HUES6 (cell line): ENCODE measurements at regions not wholly inside any gene's neighbourhood (a gene's known extent, or its start where the extent isn't known, plus 50 kb on each side); places are given as distances from the start of the nearest gene placed in this dataset.
"Not testable (repeated sequence)": the region's sequence is repeated elsewhere in the genome, so short reads cannot be mapped to it uniquely, and the experiment has no call there.

Experiments
- H3K27ac ChIP-seq: 2 replicates; pipeline ENCODE4 v1.7.0; 2013; ENCODE audit warnings: low read depth, mild to moderate bottlenecking, low read length, inconsistent platforms
- H3K27me3 ChIP-seq: 2 replicates; pipeline ENCODE4 v1.6.1; 2013; ENCODE audit warnings: low read length; ENCODE audit not compliant: control insufficient read depth, insufficient read depth
- H3K36me3 ChIP-seq: 2 replicates; pipeline ENCODE4 v1.6.1; 2013; ENCODE audit warnings: low read length; ENCODE audit not compliant: control insufficient read depth, insufficient read depth
- H3K4me1 ChIP-seq: 2 replicates; pipeline ENCODE4 v1.6.1; 2013; ENCODE audit warnings: low read length; ENCODE audit not compliant: control insufficient read depth, insufficient read depth
- H3K4me3 ChIP-seq: 2 replicates; pipeline ENCODE4 v1.5.1; 2013; ENCODE audit warnings: low read depth, low read length
- H3K9ac ChIP-seq: one replicate; pipeline ENCODE4 v1.6.1; 2013; ENCODE audit warnings: mild to moderate bottlenecking, low read length
- H3K9me3 ChIP-seq: 2 replicates; pipeline ENCODE4 v1.6.1; 2013; ENCODE audit warnings: low read depth, low read length; ENCODE audit not compliant: control insufficient read depth, insufficient read depth

DNA sequence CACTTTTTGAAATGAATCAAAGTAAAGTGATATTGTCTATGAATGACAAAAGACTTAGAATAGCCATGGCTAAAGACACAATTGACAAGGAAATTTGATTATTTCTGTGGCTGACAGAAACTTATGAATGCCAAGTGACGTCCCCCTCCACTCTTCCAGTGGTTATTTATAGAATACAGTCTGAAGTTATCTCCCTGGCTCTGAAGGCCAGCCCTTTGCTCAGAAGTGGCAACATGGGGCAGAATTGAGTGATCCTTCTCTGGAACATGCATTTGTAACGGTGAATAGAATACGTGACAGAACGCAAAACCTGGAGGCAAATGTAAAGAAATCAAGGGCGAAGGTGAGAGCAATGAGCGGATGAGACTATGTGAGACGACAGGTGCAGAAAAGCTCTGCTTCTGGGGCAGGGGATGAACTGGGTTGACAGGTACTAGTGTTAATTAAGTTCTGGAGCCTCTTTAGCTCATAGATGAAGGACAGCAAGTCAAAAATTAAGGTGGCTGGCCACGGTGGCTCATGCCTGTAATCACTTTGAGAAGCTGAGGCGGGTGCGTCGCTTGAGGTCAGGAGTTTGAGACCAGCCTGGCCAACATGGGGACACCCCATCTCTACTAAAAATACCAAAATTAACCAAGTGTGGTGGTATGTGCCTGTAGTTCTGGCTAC lies 585.7 kb upstream of the B3GAT1 start:
- Histone ChIP-seq H3K9me3 (no peaks in the 10 kb centered on the region), H3K27me3 (no peaks in the 10 kb centered on the region), H3K36me3 (no peaks in the 10 kb centered on the region), H3K4me3 (no peak overlapping the region), H3K4me1 (peaks cover 45% of the 10 kb centered on the region), H3K9ac (no peak overlapping the region), H3K27ac (no peak overlapping the region)

- H3K27ac ChIP-seq: peak overlapping the region; percentile 91
- H3K4me1 ChIP-seq: peaks cover 65% of the 10 kb centered on the region
- no peaks in the 10 kb centered on the region for H3K27me3 ChIP-seq
- no peak overlapping the region for H3K4me3 ChIP-seq
- peak overlapping the region; percentile 54 for H3K9ac ChIP-seq
- H3K9me3 ChIP-seq: no peaks in the 10 kb centered on the region
- no peaks in the 10 kb centered on the region for H3K36me3 ChIP-seq
Observed at GRCh38 chr11:134995741-134996140, 583.7 kb upstream of the B3GAT1 start.

DNA sequence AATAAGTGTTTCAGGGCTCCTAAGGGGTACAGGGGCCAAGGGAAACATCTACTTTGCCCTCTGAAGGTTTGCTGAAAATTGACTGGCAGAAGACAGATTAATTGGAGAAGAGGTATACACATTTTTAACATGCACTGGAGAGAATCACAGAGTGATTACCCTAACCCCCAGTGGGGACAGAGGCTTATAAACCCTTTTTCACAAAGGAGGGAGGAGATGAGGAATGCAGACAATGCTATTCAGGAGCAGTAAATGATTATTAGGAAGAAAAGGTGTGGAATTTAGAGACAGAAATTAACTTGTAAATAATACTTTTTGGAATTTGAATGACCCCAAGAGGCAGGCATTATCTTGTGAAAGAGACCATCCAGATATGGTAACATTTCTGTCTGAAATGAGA lies 582.4 kb upstream of the B3GAT1 start:
- H3K9ac ChIP-seq: peak overlapping the region; percentile 66
- H3K27me3 ChIP-seq: no peaks in the 10 kb centered on the region
- peaks cover 69% of the 10 kb centered on the region for H3K4me1 ChIP-seq
- no peaks in the 10 kb centered on the region for H3K9me3 ChIP-seq
- no peak overlapping the region for H3K4me3 ChIP-seq
- peak overlapping the region; percentile 91 for H3K27ac ChIP-seq
- H3K36me3 ChIP-seq: no peaks in the 10 kb centered on the region

DNA sequence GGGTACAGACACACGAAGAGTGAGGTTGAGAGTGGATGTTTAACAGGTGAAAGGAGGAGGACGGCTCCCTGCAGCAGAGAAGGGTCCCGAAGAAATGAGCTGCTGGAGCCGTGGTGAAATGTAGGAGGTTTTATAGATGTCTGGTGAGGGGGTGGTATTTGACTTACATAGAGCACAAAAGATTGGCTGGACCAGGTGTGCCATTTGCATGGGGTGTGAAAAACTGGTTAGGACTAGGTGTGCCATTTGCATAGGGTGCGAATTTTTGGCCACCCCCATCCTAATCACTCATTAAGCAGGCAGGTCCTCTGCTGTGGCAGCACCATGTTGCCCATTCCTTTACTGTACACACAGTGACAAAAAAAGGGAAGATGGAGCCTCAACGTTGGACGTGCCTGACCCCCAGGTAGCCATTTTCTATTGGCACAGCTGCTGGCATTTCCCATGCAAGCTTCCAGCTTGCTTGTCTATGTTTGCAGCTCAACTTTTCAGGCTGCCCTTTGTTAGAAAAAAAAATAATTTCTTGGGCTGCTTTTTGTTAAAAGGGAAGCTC lies 581.7 kb upstream of the B3GAT1 start:
- Histone ChIP-seq H3K27me3 (no peaks in the 10 kb centered on the region), H3K9ac (peak overlapping the region; percentile 66), H3K4me3 (peak overlapping the region; percentile 4; the same call in 1 of the 2 replicates), H3K27ac (peak overlapping the region; percentile 91), H3K4me1 (peaks cover 64% of the 10 kb centered on the region), H3K9me3 (no peaks in the 10 kb centered on the region), H3K36me3 (no peaks in the 10 kb centered on the region)

DNA sequence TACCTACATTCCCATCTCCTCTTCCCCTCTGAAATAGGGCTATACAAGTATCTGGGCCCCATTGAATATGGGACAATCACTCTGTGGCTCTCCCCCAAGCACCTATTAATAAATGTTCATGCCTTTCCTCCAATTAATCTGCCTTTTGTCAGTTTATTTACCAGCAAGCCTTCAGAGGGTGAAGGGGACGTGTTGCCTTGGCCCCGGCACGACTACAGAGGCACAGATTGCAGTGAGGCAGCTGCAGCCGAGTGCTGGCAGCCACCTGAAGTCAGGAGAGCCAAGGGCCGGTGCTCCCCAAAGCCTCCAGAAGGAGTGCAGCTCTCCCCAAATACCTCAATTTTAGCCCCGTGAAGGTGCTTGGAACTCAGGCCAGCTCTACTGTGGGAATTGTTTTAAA lies 580.9 kb upstream of the B3GAT1 start:
- H3K9me3 ChIP-seq: no peaks in the 10 kb centered on the region
- no peaks in the 10 kb centered on the region for H3K36me3 ChIP-seq
- H3K27ac ChIP-seq: peak overlapping the region; percentile 91
- peaks cover 64% of the 10 kb centered on the region for H3K4me1 ChIP-seq
- H3K4me3 ChIP-seq: no peak overlapping the region
- no peaks in the 10 kb centered on the region for H3K27me3 ChIP-seq
- H3K9ac ChIP-seq: peak overlapping the region; percentile 66

DNA sequence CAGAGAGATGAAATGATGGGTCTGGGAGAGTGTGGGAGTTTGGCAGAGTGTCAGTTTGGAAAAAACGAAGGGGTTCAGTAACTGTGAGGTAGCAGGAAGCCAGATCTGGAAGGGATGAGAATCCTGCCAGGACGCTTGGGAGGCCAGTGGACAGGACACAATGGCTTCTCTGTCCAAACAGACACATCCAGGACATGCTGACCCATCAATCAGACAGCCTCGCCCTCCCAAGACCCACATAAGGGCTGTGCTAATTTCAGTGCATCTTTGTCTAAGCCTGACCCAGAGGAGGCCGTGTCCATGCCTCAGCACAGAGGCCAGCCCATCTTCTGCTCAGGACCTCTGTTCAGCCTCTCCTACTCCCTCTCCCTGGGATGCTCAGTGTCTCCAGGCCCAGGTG lies 576.5 kb upstream of the B3GAT1 start:
- Histone ChIP-seq H3K27ac (no peak overlapping the region), H3K27me3 (no peaks in the 10 kb centered on the region), H3K36me3 (no peaks in the 10 kb centered on the region)

GRCh38 chr11:134987822-134988221 lies 575.8 kb upstream of the B3GAT1 start:
- no peak overlapping the region for H3K27ac ChIP-seq
- H3K4me1 ChIP-seq: peaks cover 27% of the 10 kb centered on the region
- no peaks in the 10 kb centered on the region for H3K9me3 ChIP-seq
- no peak overlapping the region for H3K9ac ChIP-seq
- H3K4me3 ChIP-seq: no peak overlapping the region
- no peaks in the 10 kb centered on the region for H3K27me3 ChIP-seq
- H3K36me3 ChIP-seq: no peaks in the 10 kb centered on the region

More for the DNA sequence above, 576.5 kb upstream of the B3GAT1 start:
- Histone ChIP-seq H3K4me1 (peaks cover 34% of the 10 kb centered on the region), H3K9ac (no peak overlapping the region), H3K4me3 (no peak overlapping the region), H3K9me3 (no peaks in the 10 kb centered on the region)

- no peak overlapping the region for H3K9ac ChIP-seq
- H3K27ac ChIP-seq: no peak overlapping the region
- no peak overlapping the region for H3K4me3 ChIP-seq
- no peaks in the 10 kb centered on the region for H3K27me3 ChIP-seq
- no peaks in the 10 kb centered on the region for H3K9me3 ChIP-seq
- peaks cover 23% of the 10 kb centered on the region for H3K4me1 ChIP-seq
- H3K36me3 ChIP-seq: no peaks in the 10 kb centered on the region
Observed at GRCh38 chr11:134987223-134987768, 575.3 kb upstream of the B3GAT1 start.

- H3K4me1 ChIP-seq: peaks cover 6% of the 10 kb centered on the region
- H3K9me3 ChIP-seq: no peaks in the 10 kb centered on the region
- H3K27me3 ChIP-seq: no peaks in the 10 kb centered on the region
- no peak overlapping the region for H3K4me3 ChIP-seq
- no peaks in the 10 kb centered on the region for H3K36me3 ChIP-seq
- no peak overlapping the region for H3K9ac ChIP-seq
- no peak overlapping the region for H3K27ac ChIP-seq
Observed at GRCh38 chr11:134984421-134984820, 572.4 kb upstream of the B3GAT1 start.

DNA sequence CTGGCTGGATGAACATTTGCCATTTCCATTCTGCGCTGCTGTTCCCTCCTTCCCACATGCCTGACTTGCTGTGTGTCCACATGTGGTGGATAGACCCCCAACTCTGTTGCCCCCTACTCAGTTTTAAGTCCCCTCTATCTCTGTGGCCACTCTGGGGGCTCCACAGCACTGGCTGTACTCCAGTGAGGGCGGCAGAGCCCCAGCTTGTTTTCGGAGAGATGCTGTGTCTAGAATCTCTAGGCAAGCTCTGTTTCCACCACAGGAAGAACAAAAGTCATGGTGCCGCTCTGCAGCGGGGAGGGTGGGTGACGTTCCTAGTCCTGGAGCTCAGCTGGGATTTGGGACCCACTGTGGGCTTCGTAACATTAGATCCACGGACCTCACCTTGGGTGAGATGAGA lies 570.4 kb upstream of the B3GAT1 start:
- not testable (repeated sequence) for H3K27me3 ChIP-seq

DNA sequence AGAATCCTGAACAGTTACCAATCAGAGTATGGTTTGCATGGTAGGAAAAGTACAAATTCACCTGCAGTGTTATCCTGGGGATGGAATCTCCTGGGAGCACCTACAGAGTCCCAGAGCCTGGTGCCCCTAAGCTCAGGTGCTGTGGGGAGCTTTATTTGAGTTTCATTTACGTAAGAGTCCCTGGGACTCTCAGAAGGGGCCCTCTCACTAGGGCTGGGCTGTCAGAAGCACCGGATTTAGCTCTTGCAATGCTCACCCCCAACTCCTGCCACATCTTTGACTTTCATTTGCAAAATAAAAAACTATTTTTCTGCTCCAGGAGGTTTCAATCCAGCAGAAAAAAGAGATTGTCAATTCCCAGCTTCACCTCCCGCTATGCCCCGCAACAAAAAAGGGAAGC lies 569.8 kb upstream of the B3GAT1 start:
- H3K27me3 ChIP-seq: no peaks in the 10 kb centered on the region
- H3K4me3 ChIP-seq: no peak overlapping the region
- H3K4me1 ChIP-seq: peaks cover 6% of the 10 kb centered on the region; the same call in 1 of the 2 replicates
- H3K9me3 ChIP-seq: no peaks in the 10 kb centered on the region
- H3K27ac ChIP-seq: no peak overlapping the region
- no peaks in the 10 kb centered on the region for H3K36me3 ChIP-seq
- no peak overlapping the region for H3K9ac ChIP-seq

More for the DNA sequence above, 570.4 kb upstream of the B3GAT1 start:
- not testable (repeated sequence) for H3K4me1 ChIP-seq, H3K9me3 ChIP-seq, H3K4me3 ChIP-seq, H3K36me3 ChIP-seq, H3K9ac ChIP-seq, H3K27ac ChIP-seq
